HG02588 (cell line): ENCODE measurements at regions not wholly inside any gene's neighbourhood (a gene's known extent, or its start where the extent isn't known, plus 50 kb on each side); places are given as distances from the start of the nearest gene placed in this dataset.

Experiments
- ATAC-seq: cut with Tn5 transposase; IDR thresholded peaks from one replicate; pipeline ENCODE4 v1.9.1; 2021; ENCODE audit warnings: mild to moderate bottlenecking, moderate library complexity; ENCODE audit not compliant: unreplicated experiment

DNA sequence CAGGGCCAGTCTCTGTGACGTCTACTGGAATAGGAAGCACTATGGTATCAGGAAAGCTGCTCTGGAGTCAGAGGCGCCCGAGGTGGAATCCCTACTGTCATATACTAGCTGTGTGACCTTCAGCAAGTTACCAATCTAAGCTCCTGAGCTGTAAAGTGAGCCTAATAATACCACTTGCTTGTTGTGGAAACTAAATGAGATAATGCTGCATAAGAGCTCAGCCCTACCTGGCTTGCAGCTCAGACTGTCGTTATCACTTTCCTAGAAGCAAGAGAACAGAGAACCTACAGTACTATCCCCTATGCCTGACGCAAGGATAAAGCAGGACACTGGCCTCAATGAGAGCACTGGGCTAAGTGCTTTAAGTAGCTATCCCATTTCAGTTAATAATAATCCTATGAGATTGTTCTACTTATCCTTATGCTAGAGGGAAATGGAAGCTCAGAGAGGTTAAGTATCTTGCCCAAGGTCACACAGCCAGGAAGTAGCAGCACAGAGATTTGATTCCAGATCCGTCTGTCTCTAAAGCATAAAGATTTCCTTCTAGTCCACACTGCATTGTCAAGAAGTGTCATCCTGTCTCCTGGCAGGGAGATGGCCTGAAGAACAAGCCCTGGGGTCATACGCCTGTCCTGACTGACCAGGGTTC is 195.2 kb downstream of the TLE3 start:
- ATAC-seq: no peak

DNA sequence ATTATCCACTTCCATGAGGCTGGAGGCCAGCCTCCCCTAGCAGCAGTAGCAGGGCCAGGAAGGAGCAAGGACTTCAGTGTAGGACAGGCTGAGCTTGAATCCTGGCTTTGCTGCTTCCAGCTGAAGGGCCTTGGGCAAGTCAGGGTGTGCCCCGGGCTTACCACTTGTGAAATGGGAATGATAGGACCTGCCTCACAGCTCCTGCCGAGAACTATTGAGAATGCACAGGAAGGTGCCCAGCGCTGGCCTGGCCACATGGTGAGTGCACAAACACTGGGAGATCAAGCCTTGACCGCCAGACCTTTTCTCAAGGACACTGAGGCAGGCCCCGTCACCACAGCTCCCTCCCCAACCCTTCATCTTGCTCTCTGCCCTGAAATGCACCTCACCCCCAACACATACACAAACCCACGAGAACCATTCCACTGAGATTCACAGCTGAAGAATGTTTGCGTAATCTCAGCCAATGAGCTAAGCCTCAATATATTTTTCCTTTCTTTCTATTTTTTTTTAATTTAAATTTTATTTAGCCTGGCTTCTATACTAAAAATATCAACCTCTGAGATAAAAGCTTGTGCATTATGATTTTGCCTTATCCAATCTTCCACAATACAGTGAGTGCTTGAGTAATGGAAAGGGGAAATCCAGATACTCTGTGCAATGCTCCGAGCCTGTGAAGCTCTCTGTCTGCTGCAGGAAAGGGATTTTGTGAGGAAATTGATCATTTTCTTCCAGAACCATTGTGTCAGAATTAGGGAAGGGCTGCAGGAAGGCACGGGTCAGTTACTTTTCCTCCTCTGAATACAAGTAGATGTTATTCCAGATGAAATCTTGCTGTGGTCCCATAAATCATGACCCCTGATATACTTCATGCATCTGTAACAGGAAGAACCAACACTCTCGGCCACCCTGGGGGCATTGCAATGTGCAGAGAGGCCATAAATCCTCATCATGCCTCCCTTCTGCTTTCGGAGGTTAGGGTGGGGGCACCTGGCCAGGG is 193.9 kb downstream of the TLE3 start:
- no peak for ATAC-seq

GRCh38 chr15:69906256-69907185 is 191.2 kb downstream of the TLE3 start:
- no peak for ATAC-seq

DNA sequence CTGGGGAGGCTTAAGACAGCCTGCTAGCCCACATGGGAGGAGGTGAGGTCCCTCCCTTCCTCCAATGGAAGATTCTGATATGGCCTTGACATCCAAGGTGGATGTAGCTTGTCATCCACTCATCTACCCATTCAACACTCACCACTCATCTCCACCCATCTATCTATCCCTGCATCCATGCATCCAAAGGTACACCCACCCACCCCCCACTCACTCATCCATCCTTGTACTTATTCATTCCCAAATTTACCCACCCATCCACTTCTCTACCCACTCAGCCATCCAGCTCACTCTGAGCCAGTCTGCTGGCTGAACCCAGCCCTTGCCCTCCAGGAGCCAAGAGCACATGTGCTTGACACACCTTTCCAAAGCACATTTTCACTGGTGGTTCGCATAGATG is 189.7 kb downstream of the TLE3 start:
- ATAC-seq: no peak

DNA sequence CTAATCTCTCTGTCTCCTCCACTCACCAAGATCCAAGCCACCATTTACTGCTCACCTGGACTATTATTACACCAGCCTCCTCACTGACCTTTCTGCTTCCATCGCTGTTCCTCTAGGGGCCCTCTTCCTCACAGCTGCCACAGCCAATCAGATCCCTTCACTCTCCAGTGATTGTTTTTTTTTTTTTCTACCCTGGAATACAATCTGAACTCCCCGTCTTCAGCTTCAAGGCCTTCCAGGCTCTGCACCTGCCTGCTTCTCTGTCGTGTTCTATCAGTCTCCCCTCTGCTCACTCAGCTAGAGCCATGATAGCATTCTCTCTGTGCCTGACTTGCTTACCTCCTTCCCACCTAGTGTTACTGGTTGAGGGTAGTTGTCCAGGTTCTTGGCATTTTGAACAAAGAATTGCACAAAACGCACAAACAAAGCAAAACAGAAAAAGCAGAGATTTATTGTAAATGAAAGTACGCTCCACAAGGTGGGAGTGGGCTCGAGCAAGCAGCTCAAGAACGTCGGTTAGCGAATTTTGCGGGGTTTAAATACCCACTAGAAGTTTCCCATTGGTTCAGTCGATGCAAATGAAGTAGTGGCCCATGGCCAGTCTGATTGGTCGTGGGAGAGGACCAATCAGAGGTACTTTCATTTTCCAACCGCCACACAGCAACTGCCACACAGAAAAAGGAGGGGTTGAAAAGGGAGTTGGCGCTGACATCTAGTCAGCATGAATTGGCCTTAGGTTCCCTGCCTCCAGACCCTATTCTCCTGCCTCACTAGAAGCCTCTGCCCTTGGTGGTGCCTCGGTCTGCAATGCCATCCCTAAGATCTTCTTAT is 188.9 kb downstream of the TLE3 start:
- no peak for ATAC-seq

- ATAC-seq: no peak
These were observed 187.8 kb downstream of the TLE3 start for GRCh38 chr15:69909719-69910444.

- ATAC-seq: no peak
These were observed 187.2 kb downstream of the TLE3 start for GRCh38 chr15:69910514-69910913.

GRCh38 chr15:69912116-69912515 is 185.6 kb downstream of the TLE3 start:
- no peak for ATAC-seq

DNA sequence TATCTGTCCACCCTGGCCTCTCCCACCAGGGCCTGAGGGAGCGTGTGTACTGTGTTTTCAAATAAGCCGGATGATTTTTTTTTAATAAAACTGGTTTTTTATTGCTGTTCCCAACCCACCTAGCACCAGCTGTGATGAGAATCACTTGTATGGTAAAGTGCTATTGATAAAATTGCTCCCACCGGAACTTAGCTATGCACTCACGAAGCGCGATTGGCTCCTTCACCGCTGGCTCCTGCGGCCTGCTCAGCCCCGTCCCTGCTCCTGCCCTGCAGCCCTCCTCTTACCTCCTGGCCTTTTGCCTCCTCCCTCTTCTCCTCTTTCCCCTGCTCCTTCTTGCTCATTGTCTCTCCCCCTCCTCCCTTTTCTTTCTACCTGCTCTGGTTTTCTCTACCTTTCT is 183.7 kb downstream of the TLE3 start:
- no peak for ATAC-seq

- ATAC-seq: no peak
These were observed 182.8 kb downstream of the TLE3 start for GRCh38 chr15:69914960-69915359.

DNA sequence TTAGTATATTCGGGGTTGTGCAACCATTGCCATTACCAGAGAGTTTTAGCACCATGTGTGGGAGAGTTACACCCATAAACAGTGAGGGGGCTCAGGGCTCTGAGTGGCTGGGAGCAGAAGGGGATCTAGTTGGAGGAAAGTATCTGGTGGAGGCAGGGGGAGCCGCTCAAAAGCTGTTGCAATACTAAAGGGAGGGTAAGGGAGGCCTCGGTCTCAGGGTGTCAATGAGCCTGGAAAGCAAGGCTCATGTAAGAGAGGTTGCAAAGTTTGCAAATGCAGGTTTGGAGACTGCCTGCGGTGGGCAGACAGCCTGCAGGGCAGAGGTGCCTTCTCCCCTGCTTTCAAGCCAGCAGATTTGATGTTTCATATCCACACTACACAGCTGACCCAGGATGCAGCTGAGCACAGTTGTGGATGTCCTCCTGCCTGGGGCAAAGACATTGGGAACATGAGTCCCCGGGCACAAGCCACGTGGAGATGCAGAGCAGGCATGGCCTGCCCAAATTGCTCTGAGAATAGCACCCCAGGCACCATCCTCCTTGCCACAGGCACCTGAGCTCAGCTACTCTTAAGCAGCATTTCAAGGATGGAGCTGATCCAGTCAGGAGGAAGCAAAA is 181.4 kb downstream of the TLE3 start:
- ATAC-seq: no peak

- ATAC-seq: no peak
These were observed 180.7 kb downstream of the TLE3 start for GRCh38 chr15:69917056-69917455.

DNA sequence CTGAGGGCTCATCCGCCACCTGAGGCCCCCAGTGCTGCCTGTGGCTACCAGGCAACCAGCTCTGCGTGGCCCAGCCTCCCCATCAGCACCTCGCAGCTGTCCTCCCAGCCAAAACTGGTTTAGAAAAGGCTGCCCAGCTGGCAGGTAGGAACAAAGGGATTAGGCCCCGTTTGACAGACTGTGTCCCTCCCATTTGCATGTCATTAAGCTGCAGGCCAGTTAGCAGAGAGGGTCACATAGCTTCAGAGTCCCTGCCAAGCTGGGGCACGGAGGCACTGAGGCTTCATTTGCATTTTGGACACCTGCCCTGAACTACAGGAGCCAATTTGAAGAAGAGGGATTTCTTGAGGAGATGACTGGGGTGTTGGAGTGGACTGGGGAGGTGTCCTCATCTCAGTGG is 177.9 kb downstream of the TLE3 start:
- no peak for ATAC-seq

DNA sequence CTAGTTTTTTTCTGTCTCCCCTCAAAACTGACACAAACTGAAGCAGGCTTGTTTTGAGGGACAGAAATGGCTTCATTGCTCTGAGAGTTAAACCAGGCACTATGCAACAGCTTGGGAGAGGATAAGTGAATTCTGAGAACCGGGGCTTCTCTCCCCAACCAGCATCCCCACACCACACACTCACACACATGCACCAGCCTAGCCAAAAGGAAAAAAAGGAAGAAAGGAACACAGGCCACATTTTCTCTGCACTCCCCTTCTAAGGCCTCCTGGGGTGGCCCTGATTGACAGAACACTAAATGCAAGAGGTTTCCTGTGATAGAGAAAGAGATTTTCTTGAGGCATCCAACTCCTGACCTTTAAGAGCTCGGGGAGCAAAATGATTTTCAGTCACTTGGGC is 177.5 kb downstream of the TLE3 start:
- ATAC-seq: no peak

GRCh38 chr15:69921626-69922619 is 175.8 kb downstream of the TLE3 start:
- ATAC-seq: no peak

- ATAC-seq: no peak
These were observed 173.2 kb downstream of the TLE3 start for GRCh38 chr15:69924531-69924930.

DNA sequence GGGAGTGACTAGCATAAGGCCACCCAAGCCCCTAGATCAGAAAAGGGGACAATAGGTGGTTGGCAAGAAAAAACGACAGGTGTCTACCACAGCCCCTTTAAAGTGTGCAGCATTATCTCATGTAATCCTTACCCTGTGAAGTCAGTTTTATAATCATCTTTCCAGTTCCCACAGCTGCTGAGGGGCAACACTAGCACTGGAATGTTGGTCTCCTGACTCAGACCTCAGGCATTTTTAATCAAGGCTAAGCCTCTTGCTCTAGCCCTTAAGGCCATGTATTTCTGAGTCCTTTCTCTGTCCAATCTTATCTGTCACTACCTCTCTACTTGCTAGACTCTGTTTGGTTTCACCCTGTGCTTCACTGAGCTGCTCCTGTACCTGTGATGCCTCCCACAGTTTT is 171.7 kb downstream of the TLE3 start:
- ATAC-seq: no peak

GRCh38 chr15:69926721-69927120 is 171.0 kb downstream of the TLE3 start:
- no peak for ATAC-seq
